ENCODE measurements at regions not wholly inside any gene's neighbourhood (a gene's known extent, or its start where the extent isn't known, plus 50 kb on each side); places are given as distances from the start of the nearest gene placed in this dataset.

GRCh38 chr16:22646948-22647556 is 136.4 kb downstream of the NPIPB5 start:
- TF ChIP-seq CTCF (IDR thresholded peaks at IDR 0.05): no peak
- no peak for TF ChIP-seq POLR2A (IDR thresholded peaks at IDR 0.05)
